ENCODE measurements at regions not wholly inside any gene's neighbourhood (a gene's known extent, or its start where the extent isn't known, plus 50 kb on each side); places are given as distances from the start of the nearest gene placed in this dataset.

GRCh38 chr2:65504814-65505697, 72.7 kb upstream of the SPRED2 start:
- BruUV-seq (replicated peaks): no TSS peak
- intact Hi-C loops (cut with micrococcal nuclease): no loop called here
- CTCF ChIA-PET: interaction anchor here (0.6 kb wide), 1 partner anchor 106 kb away, joined by 3 read pairs; no protein-coding TSS in a partner anchor
- no peak for DNase-seq (ENCODE audit: unreplicated experiment)
- Mint-ChIP-seq H3K27me3 (ENCODE audit: insufficient read depth, unreplicated experiment) (no peaks in the 10 kb centered on the region), H3K27ac (ENCODE audit: low read depth, unreplicated experiment) (no peak overlapping the region), H3K9me3 (ENCODE audit: unreplicated experiment) (no peaks in the 10 kb centered on the region), H3K36me3 (ENCODE audit: insufficient read depth, unreplicated experiment) (no peaks in the 10 kb centered on the region), H3K4me1 (ENCODE audit: insufficient read depth, unreplicated experiment) (no peaks in the 10 kb centered on the region), H3K4me3 (ENCODE audit: unreplicated experiment) (no peak overlapping the region)
- POLR2A ChIA-PET: no interaction called here
- no peak for TF ChIP-seq CTCF (IDR thresholded peaks at IDR 0.05; ENCODE audit: unreplicated experiment)

GRCh38 chr2:65504201-65504600, 71.8 kb upstream of the SPRED2 start:
- H3K9me3 Mint-ChIP-seq (ENCODE audit: unreplicated experiment): no peaks in the 10 kb centered on the region

GRCh38 chr2:65503746-65504145, 71.3 kb upstream of the SPRED2 start:
- Mint-ChIP-seq H3K36me3 (ENCODE audit: insufficient read depth, unreplicated experiment) (no peaks in the 10 kb centered on the region), H3K4me1 (ENCODE audit: insufficient read depth, unreplicated experiment) (no peaks in the 10 kb centered on the region), H3K27me3 (ENCODE audit: insufficient read depth, unreplicated experiment) (no peaks in the 10 kb centered on the region), H3K4me3 (ENCODE audit: unreplicated experiment) (no peak overlapping the region), H3K27ac (ENCODE audit: low read depth, unreplicated experiment) (no peak overlapping the region), H3K9me3 (ENCODE audit: unreplicated experiment) (no peaks in the 10 kb centered on the region)
- ChIA-PET POLR2A (no interaction called here), CTCF (no interaction called here)
- intact Hi-C loops (cut with micrococcal nuclease): no loop called here
- no TSS peak for BruUV-seq (replicated peaks)
- TF ChIP-seq CTCF (IDR thresholded peaks at IDR 0.05; ENCODE audit: unreplicated experiment): no peak
- DNase-seq (ENCODE audit: unreplicated experiment): no peak

More at GRCh38 chr2:65504201-65504600, 71.8 kb upstream of the SPRED2 start:
- no peak for TF ChIP-seq CTCF (IDR thresholded peaks at IDR 0.05; ENCODE audit: unreplicated experiment)
- Mint-ChIP-seq H3K36me3 (ENCODE audit: insufficient read depth, unreplicated experiment) (no peaks in the 10 kb centered on the region), H3K27me3 (ENCODE audit: insufficient read depth, unreplicated experiment) (no peaks in the 10 kb centered on the region), H3K4me1 (ENCODE audit: insufficient read depth, unreplicated experiment) (no peaks in the 10 kb centered on the region), H3K27ac (ENCODE audit: low read depth, unreplicated experiment) (no peak overlapping the region), H3K4me3 (ENCODE audit: unreplicated experiment) (no peak overlapping the region)
- ChIA-PET POLR2A (no interaction called here), CTCF (interaction anchor here (0.6 kb wide), 1 partner anchor 105 kb away, joined by 3 read pairs; no protein-coding TSS in a partner anchor)
- no peak for DNase-seq (ENCODE audit: unreplicated experiment)
- no TSS peak for BruUV-seq (replicated peaks)
- intact Hi-C loops (cut with micrococcal nuclease): no loop called here

GRCh38 chr2:65501836-65502235, 69.4 kb upstream of the SPRED2 start:
- Mint-ChIP-seq H3K27me3 (ENCODE audit: insufficient read depth, unreplicated experiment) (no peaks in the 10 kb centered on the region), H3K4me3 (ENCODE audit: unreplicated experiment) (no peak overlapping the region), H3K36me3 (ENCODE audit: insufficient read depth, unreplicated experiment) (no peaks in the 10 kb centered on the region), H3K4me1 (ENCODE audit: insufficient read depth, unreplicated experiment) (no peaks in the 10 kb centered on the region), H3K27ac (ENCODE audit: low read depth, unreplicated experiment) (no peak overlapping the region), H3K9me3 (ENCODE audit: unreplicated experiment) (no peaks in the 10 kb centered on the region)
- intact Hi-C loops (cut with micrococcal nuclease): no loop called here
- no peak for DNase-seq (ENCODE audit: unreplicated experiment)
- TF ChIP-seq CTCF (IDR thresholded peaks at IDR 0.05; ENCODE audit: unreplicated experiment): no peak
- ChIA-PET POLR2A (no interaction called here), CTCF (interaction anchor here (0.6 kb wide), 1 partner anchor 476 kb away, joined by 3 read pairs; no protein-coding TSS in a partner anchor)
- BruUV-seq (replicated peaks): no TSS peak

All from MCF 10A (cell line).